Endothelial cell of umbilical vein (primary cell): ENCODE measurements at regions not wholly inside any gene's neighbourhood (a gene's known extent, or its start where the extent isn't known, plus 50 kb on each side); places are given as distances from the start of the nearest gene placed in this dataset.

ENCODE experiments used
- CTCF ChIP-seq, 2 donors: IDR thresholded peaks; 1 replicate in 1 of 2; 2 replicates in 1 of 2; pipeline ENCODE4 v1.5.1; 2011; ENCODE audit warnings: low read length in 2 of 2, mild to moderate bottlenecking in 2 of 2, moderate library complexity in 2 of 2, control low read depth in 1 of 2, inconsistent platforms in 1 of 2, low read depth in 1 of 2; ENCODE audit not compliant: insufficient read depth in 1 of 2; ENCODE audit errors: extremely low read depth in 1 of 2
- MYC ChIP-seq: IDR thresholded peaks from one replicate; pipeline ENCODE4 v1.6.1; 2011; ENCODE audit warnings: mild to moderate bottlenecking, low read depth, low read length

DNA sequence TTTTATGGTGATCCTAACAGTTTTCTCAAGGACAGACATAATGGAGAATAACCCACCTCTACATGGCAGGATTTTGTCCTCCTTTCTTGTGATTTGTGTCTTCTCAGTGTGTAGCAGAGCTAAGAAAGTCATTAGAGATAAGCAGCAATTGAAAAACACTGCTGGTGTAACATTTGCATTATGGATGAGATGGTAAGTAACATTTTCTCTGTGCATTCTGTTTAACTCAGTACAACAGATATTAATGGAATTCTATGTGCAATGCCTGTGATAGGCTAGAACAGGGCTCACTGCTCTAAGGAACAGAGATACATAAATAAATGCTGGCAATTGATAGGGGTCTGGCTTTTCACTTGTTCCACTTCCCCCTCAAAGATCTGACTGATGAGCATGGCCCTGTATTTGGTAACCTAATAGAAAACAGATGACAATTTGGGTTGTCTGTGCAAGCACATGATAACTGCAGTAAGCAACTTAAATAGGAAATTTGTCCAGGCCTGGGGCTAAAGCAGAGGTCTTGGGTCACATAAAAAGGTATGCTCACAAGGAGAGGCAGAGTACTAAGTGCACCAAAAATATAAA, 560.3 kb upstream of the POM121L12 start:
- TF ChIP-seq MYC (no peak), CTCF (IDR thresholded peaks at IDR 0.05; ENCODE audit: extremely low read depth in 1 of 2, insufficient read depth in 1 of 2, low read depth in 1 of 2, low read length in 2 of 2) (no peak)
